KG1 (cell line): ENCODE measurements at regions not wholly inside any gene's neighbourhood (a gene's known extent, or its start where the extent isn't known, plus 50 kb on each side); places are given as distances from the start of the nearest gene placed in this dataset.
"Not testable (repeated sequence)": the region's sequence is repeated elsewhere in the genome, so short reads cannot be mapped to it uniquely, and the experiment has no call there.

ENCODE experiments used
- DNase-seq: peaks from one replicate; lab custom pipeline; 2025; lab: John Stamatoyannopoulos, UW

DNA sequence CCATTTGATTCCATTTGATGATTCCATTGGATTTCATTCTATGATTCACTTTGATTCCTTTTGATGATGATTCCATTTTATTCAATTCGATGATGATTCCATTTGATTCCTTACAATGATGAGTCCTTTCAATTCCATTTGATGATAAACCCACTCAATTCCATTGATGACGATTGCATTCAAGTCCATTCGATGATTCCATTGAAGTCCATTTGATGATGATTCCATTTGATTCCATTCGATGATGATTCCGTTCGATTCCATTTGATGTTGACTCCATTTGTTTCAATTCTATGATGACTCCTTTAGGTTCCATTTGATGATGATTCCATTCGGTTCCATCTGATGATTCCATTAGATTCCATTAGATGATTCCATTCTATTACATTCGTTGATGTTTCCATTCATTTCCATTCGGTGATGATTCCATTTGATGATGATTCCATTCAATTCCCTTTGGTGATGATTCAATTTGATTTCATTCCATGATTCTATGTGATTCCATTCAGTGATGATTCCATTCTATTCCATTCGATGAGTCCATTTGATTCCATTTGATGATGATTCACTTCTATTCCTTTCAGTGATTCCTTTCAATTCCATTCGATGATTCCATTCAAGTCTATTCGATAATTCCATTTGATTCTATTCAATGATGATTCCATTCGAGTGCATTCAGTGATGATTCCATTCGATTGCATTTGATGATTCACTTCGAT is 1106.0 kb downstream of the RPIA start:
- no peak for DNase-seq

DNA sequence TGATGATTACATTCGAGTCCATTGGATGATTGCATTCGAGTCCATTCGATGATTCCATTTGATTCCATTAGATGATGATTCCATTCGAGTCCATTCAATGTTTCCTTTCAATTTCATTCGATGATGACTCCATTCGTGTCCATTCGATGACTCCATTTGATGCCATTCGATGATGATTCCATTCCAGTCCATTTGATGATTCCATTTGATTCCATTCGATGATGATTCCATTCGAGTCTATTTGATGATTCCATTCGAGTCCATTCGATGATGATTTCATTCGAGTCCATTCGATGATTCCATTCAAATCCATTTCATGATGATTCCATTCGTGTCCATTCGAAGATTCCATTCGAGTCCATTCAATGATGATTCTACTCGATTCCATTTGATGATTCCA is 1109.7 kb downstream of the RPIA start:
- DNase-seq, result not testable (repeated sequence)

DNA sequence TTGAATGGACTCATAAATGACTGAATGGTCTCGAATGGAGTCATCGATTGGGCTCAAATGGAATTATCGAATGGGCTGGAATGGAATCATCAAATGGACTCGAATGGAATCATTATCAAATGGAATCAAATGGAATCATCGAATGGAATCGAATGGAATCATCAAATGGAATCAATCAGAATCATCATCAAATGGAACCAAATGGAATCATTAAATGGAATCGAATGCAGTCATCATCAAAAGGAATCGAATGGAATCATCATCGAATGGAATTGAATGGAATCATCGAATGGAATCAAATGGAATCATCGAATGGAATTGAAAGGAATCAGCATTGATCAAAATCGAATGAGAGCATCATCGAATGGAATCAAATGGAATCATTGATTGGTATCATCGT is 1114.9 kb downstream of the RPIA start:
- DNase-seq, result not testable (repeated sequence)

DNA sequence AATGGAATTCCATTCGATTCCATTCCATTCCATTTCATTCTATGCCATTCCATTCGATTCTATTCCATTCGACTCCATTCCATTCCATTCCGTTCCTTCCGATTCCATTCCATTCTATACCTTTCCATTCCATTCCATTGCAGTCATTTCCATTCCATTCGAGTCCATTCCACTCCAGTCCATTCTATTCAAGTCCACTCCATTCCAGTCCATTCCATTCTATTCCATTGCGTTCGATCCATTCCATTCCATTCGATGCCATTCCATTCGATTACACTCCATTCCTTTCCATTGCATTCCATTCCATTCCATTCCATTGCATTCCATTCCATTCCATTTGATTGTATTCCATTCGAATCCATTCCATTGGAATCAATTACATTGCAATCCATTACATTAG is 1119.8 kb downstream of the RPIA start:
- DNase-seq, result no peak

DNA sequence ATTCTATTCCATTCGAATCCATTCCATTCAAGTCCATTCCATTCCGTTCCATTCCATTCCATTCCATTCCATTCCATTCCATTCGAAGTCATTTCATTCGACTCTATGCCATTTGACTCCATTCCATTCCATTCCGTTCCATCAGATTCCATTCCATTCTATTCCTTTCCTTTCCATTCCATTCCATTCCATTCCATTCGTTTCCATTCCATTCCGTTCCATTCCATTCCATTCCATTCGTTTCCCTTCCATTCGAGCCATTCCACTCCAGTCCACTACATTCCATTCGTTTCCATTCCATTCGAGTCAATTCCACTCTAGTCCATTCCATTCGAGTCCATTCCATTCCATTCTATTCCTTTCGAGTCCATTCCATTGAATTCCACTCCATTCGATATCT is 1120.4 kb downstream of the RPIA start:
- DNase-seq, result not testable (repeated sequence)

DNA sequence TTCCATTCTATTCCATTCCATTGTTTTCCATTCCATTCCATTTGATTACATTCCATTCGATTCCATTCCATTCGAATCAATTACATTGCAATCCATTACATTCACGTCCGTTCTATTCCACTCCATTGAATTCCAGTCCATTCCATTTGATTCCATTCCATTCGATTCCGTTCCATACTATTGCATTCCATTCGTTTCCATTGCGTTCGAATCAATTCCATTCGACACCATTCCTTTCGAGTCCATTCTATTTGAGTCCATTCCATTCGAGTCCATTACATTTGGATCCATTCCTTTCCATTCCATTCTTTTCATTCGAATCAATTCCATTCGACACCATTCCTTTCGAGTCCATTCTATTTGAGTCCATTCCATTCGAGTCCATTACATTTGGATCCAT is 1122.9 kb downstream of the RPIA start:
- not testable (repeated sequence) for DNase-seq

DNA sequence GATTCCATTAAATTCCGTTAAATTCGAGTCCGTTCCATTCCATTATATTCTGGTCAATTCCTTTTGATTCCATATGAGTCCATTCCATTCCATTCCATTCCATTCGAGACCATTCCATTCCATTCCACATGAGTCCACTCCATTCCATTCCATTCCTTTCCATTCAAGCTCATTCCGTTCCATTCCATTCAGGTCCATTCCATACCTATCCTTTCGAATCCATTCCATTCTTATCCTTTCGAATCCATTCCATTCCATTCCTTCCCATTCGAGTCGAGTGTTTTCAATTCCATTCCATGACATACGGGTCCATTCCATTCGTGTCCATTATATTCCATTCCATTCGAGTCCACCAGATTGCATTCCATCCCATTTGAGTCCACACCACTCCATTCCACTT is 1127.4 kb downstream of the RPIA start:
- DNase-seq, result no peak

DNA sequence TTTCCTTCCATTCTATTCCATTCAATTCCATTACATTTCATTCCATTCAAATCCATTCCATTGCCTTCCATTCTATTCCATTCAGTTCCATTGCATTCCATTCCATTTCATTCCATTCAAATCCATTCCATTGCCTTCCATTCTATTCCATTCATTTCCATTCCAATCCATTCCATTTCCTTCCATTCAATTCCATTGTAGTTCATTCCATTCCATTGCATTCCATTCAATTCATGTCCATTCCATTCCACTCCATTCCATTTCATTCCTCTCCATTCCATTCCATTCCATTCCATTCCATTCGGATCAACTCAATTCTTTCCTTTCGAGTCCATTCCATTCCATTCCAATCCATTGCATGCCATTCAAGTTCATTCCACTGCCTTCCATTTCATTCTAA is 1128.3 kb downstream of the RPIA start:
- DNase-seq, result no peak

DNA sequence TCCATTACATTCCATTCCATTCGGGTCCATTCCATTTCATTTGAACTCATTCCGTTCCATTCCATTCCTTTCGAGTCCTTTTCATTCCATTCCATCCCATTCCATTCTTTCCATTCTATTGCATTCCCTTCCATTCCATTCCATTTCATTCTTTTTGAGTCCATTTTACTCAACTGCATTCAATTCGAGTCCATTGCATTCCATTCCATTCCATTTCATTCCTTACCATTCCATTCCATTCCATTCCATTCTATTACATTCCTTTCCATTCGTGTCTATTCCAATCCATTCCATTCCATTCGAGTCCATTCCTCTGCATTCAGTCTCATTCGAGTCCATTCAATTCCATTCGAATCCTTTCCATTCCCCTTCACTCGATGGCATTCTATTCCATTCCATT is 1128.8 kb downstream of the RPIA start:
- no peak for DNase-seq

DNA sequence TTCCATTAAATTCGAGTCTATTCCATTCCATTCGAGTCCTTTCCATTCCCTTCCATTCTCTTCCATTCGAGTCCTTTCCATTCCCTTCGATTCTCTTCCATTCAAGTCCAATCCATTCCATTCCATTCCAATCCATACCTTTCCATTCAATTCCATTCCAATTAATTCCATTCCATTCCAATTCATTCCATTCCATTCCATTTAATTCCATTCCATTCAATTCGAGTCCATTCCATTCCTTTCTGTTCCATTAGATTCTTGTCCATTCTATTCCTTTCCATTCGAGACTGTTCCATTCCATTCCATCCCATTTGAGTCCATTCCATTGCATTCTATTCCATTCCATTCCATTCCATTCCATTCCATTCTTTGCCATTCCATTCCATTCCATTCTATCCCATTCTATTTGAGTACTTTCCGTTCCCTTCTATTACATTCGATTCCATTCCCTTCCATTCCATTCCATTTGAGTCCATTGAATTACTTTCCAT is 1130.0 kb downstream of the RPIA start:
- no peak for DNase-seq

DNA sequence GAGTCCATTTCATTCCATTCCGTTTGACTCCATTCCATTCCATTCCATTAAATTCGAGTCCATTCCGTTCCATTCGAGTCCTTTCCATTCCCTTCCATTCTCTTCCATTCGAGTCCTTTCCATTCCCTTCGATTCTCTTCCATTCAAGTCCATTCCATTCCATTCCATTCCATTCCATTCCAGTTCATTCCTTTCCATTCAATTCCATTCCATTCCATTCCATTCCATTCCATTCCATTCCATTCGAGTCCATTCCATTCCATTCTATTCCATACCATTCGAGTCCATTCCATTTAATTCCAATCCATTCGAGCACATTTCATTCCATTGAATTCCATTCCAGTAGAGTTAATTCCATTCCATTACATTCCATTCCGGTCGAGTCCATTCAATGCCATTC is 1130.9 kb downstream of the RPIA start:
- DNase-seq, result not testable (repeated sequence)

DNA sequence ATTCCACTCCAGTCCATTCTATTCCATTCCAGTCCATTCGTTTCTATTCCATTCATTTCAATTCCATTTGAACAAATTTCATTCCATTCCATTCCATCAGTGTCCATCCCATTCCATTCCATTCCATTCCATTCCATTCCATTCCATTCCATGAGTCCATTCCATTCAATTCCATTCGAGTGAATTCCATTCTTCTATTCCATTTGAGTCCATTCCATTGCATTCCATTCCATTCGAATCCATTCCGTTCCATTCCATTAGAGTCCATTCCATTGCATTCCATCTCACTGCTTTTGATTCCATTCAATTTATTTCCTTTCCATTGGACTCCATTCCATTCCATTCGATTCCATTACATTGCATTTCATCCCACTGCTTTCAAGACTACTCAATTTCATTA is 1132.1 kb downstream of the RPIA start:
- DNase-seq, result no peak

DNA sequence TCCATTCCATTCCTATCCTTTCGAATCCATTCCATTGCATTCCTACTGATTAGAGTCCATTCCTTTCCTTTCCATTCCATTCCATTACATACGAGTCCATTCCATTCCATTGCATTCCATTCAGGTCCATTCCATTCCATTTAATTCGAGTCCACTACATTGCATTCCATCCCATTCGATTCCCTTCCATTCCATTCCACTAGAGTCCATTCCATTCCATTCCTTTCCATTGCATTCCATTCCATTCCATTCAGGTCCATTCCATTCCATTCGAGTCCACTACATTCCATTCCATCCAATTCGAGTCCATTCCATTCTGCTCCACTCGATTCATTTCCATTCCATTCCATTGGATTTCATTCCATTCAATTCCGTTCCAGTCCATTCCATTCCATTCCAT is 1133.6 kb downstream of the RPIA start:
- no peak for DNase-seq

DNA sequence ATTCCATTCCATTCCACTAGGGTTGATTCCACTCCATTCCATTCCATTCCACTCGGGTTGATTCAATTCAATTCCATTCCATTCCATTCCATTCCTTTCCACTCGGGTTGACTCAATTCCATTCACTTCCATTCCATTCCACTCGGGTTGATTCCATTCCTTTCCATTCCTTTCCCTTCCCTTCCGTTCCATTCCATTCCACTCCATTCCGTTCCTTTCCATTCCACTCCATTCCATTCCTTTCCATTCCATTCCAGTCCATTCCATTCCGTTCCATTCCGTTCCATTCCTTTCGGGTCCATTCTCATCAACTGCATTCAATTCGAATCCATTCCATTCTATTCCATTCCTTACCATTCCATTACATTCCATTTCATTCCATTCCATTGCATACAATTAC is 1135.3 kb downstream of the RPIA start:
- not testable (repeated sequence) for DNase-seq

DNA sequence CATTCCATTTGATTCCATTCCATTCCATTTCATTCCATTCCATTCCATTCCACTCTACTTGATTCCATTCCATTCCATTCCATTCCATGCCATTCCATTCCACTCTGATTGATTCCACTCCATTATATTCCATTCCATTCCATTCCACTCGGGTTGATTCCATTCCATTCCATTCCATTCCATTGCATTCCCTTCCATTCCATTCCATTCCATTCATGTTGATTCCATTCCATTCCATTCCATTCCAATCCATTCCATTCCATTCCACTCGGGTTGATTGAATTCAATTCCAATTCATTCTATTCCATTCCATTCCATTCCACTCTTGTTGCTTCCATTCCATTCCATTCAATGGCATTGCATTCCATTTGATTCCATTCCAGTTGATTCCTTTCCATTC is 1136.4 kb downstream of the RPIA start:
- not testable (repeated sequence) for DNase-seq

DNA sequence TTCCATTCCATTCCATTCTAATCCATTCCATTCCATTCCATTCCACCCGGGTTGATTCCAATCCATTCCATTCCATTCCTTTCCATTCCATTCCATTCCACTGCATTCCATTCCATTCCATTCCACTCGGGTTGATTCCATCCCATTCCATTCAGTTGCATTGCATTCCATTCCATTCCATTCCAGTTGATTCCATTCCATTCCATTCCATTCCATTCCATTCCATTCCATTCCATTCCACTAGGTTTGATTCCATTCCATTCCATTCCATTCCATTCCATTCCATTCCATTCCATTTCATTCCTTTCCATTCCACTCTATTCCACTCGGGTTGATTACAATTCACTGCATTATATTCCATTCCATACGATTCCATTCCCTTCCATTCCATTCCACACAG is 1136.9 kb downstream of the RPIA start:
- DNase-seq, result not testable (repeated sequence)

DNA sequence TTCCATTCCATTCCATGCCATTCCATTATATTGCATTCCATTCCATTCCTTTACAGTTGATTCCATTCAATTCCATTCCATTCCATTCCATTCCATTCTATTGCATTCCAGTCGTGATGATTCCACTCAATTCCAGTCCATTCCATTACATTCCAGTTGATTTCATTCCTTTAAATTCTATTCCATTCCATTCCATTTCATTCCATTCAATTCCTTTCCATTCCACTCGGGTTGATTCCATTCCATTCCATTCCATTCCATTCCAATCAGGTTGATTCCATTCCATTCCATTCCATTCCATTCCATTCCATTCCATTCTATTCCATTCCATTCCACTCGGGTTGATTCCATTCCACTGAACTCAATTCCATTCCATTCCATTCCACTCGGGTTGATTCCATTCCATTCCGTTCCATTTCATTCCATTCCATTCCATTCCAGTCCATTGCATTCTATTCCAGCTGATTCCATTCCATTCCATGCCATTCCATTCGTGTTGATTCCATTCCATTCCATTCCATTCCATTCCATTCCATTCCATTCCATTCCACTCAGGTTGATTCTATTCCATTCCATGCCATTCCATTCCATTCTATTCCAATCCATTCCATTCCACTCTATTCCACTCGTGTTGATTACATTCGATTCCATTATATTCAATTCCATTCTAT is 1137.6 kb downstream of the RPIA start:
- not testable (repeated sequence) for DNase-seq

DNA sequence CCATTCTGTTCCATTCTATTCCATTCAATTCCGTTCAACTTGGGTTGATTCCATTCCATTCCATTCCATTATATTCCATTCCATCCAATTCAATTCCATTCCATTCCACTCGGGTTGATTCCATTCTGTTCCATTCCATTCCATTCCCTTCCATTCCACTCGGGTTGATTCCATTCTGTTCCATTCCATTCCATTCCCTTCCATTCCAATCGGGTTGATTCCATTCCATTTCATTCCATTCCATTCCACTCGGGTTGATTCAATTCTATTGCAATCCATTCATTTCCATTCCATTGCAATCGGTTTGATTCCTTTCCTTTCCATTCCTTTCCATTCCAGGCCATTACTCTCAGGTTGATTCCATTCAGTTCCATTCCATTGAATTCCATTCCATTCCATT is 1138.4 kb downstream of the RPIA start:
- DNase-seq, result no peak

DNA sequence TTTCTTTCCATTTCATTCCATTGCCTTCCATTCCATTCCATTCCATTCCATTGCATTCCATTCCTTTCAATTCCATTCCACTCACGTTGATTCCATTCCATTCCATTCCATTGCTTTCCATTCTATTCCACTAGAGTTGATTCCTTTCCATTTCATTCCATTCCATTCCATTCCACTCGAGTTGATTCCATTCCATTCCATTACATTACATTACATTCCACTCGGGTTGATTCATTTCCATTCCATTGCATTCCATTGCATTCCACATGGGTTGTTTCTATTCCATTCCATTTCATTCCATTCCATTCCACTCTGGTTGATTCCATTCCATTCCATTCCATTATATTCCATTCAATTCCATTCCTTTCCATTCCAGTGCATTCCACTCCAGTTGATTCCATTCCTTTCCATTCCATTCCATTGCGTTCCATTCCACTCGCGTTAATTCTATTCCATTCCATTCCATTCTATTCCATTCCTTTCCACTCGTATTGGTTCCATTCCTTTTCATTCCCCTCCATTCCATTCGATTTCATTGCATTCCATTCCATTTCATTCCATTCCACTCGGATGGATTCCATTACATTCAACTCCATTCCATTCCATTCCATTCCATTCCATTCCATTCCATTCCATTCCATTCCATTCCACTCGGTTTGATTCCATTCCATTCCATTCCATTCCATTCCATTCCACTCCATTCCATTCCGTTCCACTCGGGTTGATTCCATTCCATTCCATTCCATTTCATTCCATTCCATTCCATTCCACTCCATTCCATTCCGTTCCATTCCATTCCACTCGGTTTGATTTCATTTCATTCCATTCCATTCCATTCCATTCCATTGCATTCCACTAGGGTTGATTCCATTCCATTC is 1139.1 kb downstream of the RPIA start:
- not testable (repeated sequence) for DNase-seq

DNA sequence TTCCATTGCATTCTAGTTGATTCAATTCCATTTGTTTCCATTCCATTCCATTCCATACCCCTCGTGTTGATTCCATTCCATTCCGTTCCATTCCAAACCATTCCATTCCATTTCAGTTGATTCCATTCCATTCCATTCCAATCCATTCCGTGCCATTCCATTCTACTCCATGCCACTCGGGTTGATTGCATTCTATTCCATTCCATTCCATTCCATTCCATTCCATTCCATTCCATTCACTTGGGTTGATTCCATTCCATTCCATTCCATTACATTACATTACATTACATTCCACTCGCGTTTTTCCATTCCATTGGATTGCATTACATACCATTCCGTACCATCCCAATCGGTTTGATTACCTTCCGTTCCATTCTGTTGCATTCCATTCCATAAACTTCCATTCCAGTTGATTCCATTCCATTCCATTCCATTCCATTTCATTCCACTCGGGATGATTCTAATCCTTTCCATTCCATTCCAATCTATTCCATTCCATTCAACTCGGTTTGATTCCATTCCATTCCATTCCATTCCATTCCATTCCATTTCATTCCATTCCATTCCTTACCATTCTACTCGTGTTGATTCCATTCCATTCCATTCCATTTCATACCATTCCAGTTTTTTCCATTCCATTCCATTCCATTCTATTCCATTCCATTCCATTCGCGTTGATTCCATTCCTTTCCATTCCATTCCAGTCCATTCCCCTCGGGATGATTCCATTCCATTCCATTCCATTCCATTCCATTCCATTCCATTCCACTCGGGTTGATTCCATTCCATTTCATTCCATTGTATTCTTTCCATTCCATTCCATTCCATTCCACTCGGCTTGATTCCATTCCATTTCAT is 1140.4 kb downstream of the RPIA start:
- DNase-seq, result no peak

DNA sequence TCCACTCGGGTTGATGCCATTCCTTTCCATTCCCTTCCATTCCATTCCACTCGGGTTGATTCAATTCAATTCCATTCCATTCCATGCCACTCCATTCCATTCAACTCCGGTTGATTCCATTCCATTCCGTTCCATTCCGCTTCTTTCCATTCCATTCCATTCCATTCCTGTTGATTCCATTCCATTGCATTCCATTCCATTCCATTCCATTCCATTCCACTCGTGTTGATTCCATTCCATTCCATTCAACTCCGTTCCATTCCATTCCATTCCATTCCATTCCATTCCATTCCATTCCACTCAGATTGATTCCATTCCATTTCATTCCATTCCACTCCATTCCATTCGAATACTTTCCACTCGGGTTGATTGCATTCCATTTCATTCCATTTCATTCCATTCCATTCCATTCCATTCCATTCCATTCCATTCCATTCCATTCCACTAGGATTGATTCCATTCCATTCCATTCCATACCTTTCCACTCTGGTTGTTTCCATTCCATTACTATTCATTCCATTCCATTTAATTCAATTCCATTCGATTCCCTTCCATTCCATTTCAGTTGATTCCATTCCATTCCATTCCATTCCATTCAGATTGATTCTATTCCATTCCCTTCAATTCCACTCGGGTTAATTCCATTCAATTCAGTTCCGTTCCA is 1141.8 kb downstream of the RPIA start:
- DNase-seq, result no peak
